H1 (cell line): ENCODE measurements at regions not wholly inside any gene's neighbourhood (a gene's known extent, or its start where the extent isn't known, plus 50 kb on each side); places are given as distances from the start of the nearest gene placed in this dataset.

Experiments used
- CTCF ChIA-PET: fragments of 300-600 bp; sonication (Branson Sonifier 250); formaldehyde crosslinking; loops from one replicate; lab custom pipeline; 2021; ENCODE audit not compliant: partially characterized antibody; lab: Charles Lee
- POLR2A ChIA-PET: fragments of 300-600 bp; sonication (Branson Sonifier 250); formaldehyde crosslinking; loops from one replicate; lab custom pipeline; 2021; ENCODE audit warnings: inconsistent platforms; ENCODE audit not compliant: partially characterized antibody; lab: Charles Lee
- DNase-seq, 2 experiments: peaks; one replicate each; pipeline versions ENCODE4 v3.0.0 to v3.0.0-alpha.2; 2010 to 2022; ENCODE audit warnings: low spot score in 2 of 2, low read depth in 1 of 2, mixed read lengths in 1 of 2
- FAIRE-seq: peaks from 2 replicates; lab custom pipeline; 2011; peaks lifted over from hg19 to GRCh38; lab: Jason Lieb, UNC
- H2AFZ ChIP-seq: 2 replicates; pipeline ENCODE4 v1.8.1; 2012; ENCODE audit warnings: low read length, inconsistent platforms
- H2AK5ac ChIP-seq: 2 replicates; pipeline ENCODE4 v1.6.1; 2013; ENCODE audit warnings: low read depth, low read length
- H2BK120ac ChIP-seq: replicated peaks from 2 replicates; pipeline ENCODE3; 2013; ENCODE audit warnings: low read depth, low read length, inconsistent platforms
- H2BK12ac ChIP-seq: 2 replicates; pipeline ENCODE4 v1.6.1; 2013; ENCODE audit warnings: low read depth, low read length
- H2BK15ac ChIP-seq: 2 replicates; pipeline ENCODE4 v1.6.1; 2013; ENCODE audit warnings: low read length
- H2BK20ac ChIP-seq: 2 replicates; pipeline ENCODE4 v1.6.1; 2013; ENCODE audit warnings: low read length
- H2BK5ac ChIP-seq: 2 replicates; pipeline ENCODE4 v1.6.1; 2013; ENCODE audit warnings: low read depth, low read length
- H3K14ac ChIP-seq: 2 replicates; pipeline ENCODE4 v1.6.1; 2013; ENCODE audit warnings: inconsistent platforms; ENCODE audit not compliant: insufficient read length
- H3K18ac ChIP-seq: 2 replicates; pipeline ENCODE4 v1.6.1; 2013; ENCODE audit warnings: low read length; ENCODE audit errors: extremely low read depth
- H3K23ac ChIP-seq: 2 replicates; pipeline ENCODE4 v1.6.1; 2013; ENCODE audit warnings: inconsistent platforms; ENCODE audit not compliant: insufficient read length
- H3K23me2 ChIP-seq: 2 replicates; pipeline ENCODE4 v1.6.1; 2013; ENCODE audit warnings: low read depth, low read length
- H3K27ac ChIP-seq: 2 replicates; pipeline ENCODE4 v1.6.1; 2011; ENCODE audit warnings: low read depth, low read length, inconsistent platforms
- H3K27me3 ChIP-seq, 4 experiments: replicated peaks in 1 of 4; 1 replicate in 1 of 4; 2 replicates in 3 of 4; pipeline versions ENCODE4 v1.6.1 to v1.8.1; 2011 to 2013; ENCODE audit warnings: low read length in 3 of 4, mild to moderate bottlenecking in 3 of 4, inconsistent platforms in 2 of 4, mixed read lengths in 2 of 4, moderate library complexity in 1 of 4; ENCODE audit not compliant: control insufficient read depth in 3 of 4, insufficient read depth in 3 of 4; ENCODE audit errors: extremely low read depth in 1 of 4
- H3K36me3 ChIP-seq, 4 experiments: 2 replicates each; pipeline versions ENCODE4 v1.6.1 to v1.8.1; 2011 to 2013; ENCODE audit warnings: mild to moderate bottlenecking in 4 of 4, low read length in 3 of 4, moderate library complexity in 2 of 4, control low read depth in 1 of 4, inconsistent platforms in 1 of 4; ENCODE audit not compliant: insufficient read depth in 4 of 4, control insufficient read depth in 2 of 4
- H3K4ac ChIP-seq: replicated peaks from 2 replicates; pipeline ENCODE3; 2013; ENCODE audit warnings: low read length, low read depth, mixed read lengths, inconsistent platforms; ENCODE audit not compliant: insufficient read length
- H3K4me1 ChIP-seq, 4 experiments: replicated peaks in 1 of 4; 1 replicate in 1 of 4; 2 replicates in 3 of 4; pipeline versions ENCODE4 v1.6.1 to v1.8.1; 2011 to 2013; ENCODE audit warnings: low read length in 3 of 4, inconsistent platforms in 2 of 4, mixed read lengths in 1 of 4; ENCODE audit not compliant: insufficient read depth in 4 of 4, control insufficient read depth in 3 of 4
- H3K4me2 ChIP-seq, 2 experiments: 2 replicates each; pipeline versions ENCODE4 v1.6.1 to v1.8.1; 2011 to 2013; ENCODE audit warnings: low read depth in 2 of 2, low read length in 2 of 2, control low read depth in 1 of 2, inconsistent platforms in 1 of 2, mild to moderate bottlenecking in 1 of 2; ENCODE audit not compliant: insufficient read depth in 1 of 2
- H3K4me3 ChIP-seq, 4 experiments: fragments of 200-600, 300-600 bp in 1 of 4; sonication (generic), shearing (Covaris generic), sonication (Bioruptor Twin) in 1 of 4; 2 replicates each; pipeline versions ENCODE4 v1.5.1 to v1.8.1; 2011 to 2016; ENCODE audit warnings: low read length in 4 of 4, low read depth in 3 of 4, control low read depth in 2 of 4, inconsistent platforms in 2 of 4, mild to moderate bottlenecking in 2 of 4, mixed read lengths in 1 of 4, moderate library complexity in 1 of 4; ENCODE audit not compliant: insufficient read depth in 2 of 4; ENCODE audit errors: extremely low read depth in 1 of 4
- H3K56ac ChIP-seq: replicated peaks from 2 replicates; pipeline ENCODE3; 2013; ENCODE audit warnings: low read depth, mild to moderate bottlenecking, mixed read lengths, low read length, inconsistent platforms; ENCODE audit not compliant: insufficient read length
- H3K79me1 ChIP-seq: 2 replicates; pipeline ENCODE4 v1.6.1; 2013; ENCODE audit warnings: low read depth, low read length, control low read depth
- H3K79me2 ChIP-seq, 2 experiments: 2 replicates each; pipeline versions ENCODE4 v1.6.1 to v1.8.1; 2012 to 2013; ENCODE audit warnings: low read length in 2 of 2, mild to moderate bottlenecking in 2 of 2, inconsistent platforms in 1 of 2; ENCODE audit not compliant: insufficient read depth in 2 of 2, control insufficient read depth in 1 of 2
- H3K9ac ChIP-seq, 4 experiments: replicated peaks in 1 of 4; 1 replicate in 1 of 4; 2 replicates in 3 of 4; pipeline versions ENCODE4 v1.6.1 to v1.8.1; 2011 to 2013; ENCODE audit warnings: low read depth in 3 of 4, low read length in 3 of 4, control low read depth in 2 of 4, mild to moderate bottlenecking in 2 of 4, moderate library complexity in 2 of 4, inconsistent platforms in 1 of 4; ENCODE audit errors: extremely low read depth in 1 of 4
- H3K9me3 ChIP-seq, 2 experiments: 2 replicates each; pipeline versions ENCODE4 v1.6.1 to v1.8.1; 2012 to 2013; ENCODE audit warnings: mild to moderate bottlenecking in 2 of 2, moderate library complexity in 2 of 2, control low read depth in 1 of 2, inconsistent platforms in 1 of 2, low read depth in 1 of 2, low read length in 1 of 2, mixed read lengths in 1 of 2; ENCODE audit not compliant: insufficient read depth in 2 of 2
- H4K20me1 ChIP-seq, 2 experiments: replicated peaks in 1 of 2; 2 replicates each; pipeline versions ENCODE3 to v1.8.1; 2011 to 2013; ENCODE audit warnings: inconsistent platforms in 2 of 2, low read length in 2 of 2, mild to moderate bottlenecking in 1 of 2; ENCODE audit not compliant: insufficient read depth in 2 of 2, control insufficient read depth in 1 of 2
- H4K5ac ChIP-seq: 2 replicates; pipeline ENCODE4 v1.6.1; 2013; ENCODE audit warnings: low read length, low read depth, mixed read lengths, inconsistent platforms; ENCODE audit not compliant: insufficient read length
- H4K8ac ChIP-seq: 2 replicates; pipeline ENCODE4 v1.8.0; 2013; ENCODE audit warnings: mild to moderate bottlenecking, moderate library complexity, low read length, inconsistent platforms; ENCODE audit not compliant: insufficient read depth; ENCODE audit errors: extremely low read depth
- H4K91ac ChIP-seq: replicated peaks from 2 replicates; pipeline ENCODE3; 2013; ENCODE audit warnings: low read length, mixed read lengths, inconsistent platforms; ENCODE audit not compliant: insufficient read length
- CBX5 ChIP-seq: fragments of 300-800, 300-1000 bp; sonication (generic); IDR thresholded peaks from 2 replicates; pipeline ENCODE4 v1.7.1; 2016; ENCODE audit warnings: antibody characterized with exemption, low read length, low read depth
- EGR1 ChIP-seq: IDR thresholded peaks from 2 replicates; pipeline ENCODE4 v1.6.1; 2011; ENCODE audit warnings: low read depth, low read length, borderline replicate concordance
- HDAC2 ChIP-seq, 2 experiments: fragments of 300-600 bp in 1 of 2; sonication (generic) in 1 of 2; IDR thresholded peaks; 2 replicates each; pipeline ENCODE4 v1.6.1; 2011 to 2012; ENCODE audit warnings: low read depth in 2 of 2, low read length in 2 of 2, mild to moderate bottlenecking in 2 of 2, moderate library complexity in 2 of 2, borderline replicate concordance in 1 of 2, inconsistent platforms in 1 of 2
- HDAC6 ChIP-seq: IDR thresholded peaks from one replicate; pipeline ENCODE4 v1.7.1; 2012; ENCODE audit warnings: low read depth, mild to moderate bottlenecking, inconsistent platforms, low read length, moderate library complexity
- SIRT6 ChIP-seq: IDR thresholded peaks from one replicate; pipeline ENCODE4 v1.7.1; 2012; ENCODE audit warnings: low read length, inconsistent platforms
- SIX5 ChIP-seq: IDR thresholded peaks from 2 replicates; pipeline ENCODE4 v1.6.1; 2011; ENCODE audit warnings: mild to moderate bottlenecking, low read depth, low read length
- SP2 ChIP-seq: IDR thresholded peaks from 2 replicates; pipeline ENCODE4 v1.6.1; 2012; ENCODE audit warnings: mild to moderate bottlenecking, low read length, inconsistent platforms
- SRF ChIP-seq: IDR thresholded peaks from 2 replicates; pipeline ENCODE4 v1.6.1; 2011; ENCODE audit warnings: mild to moderate bottlenecking, low read depth, low read length, moderate library complexity
- TAF1 ChIP-seq: IDR thresholded peaks from 2 replicates; pipeline ENCODE4 v1.6.1; 2011; ENCODE audit warnings: mild to moderate bottlenecking, low read depth, low read length
- TCF12 ChIP-seq: IDR thresholded peaks from 2 replicates; pipeline ENCODE4 v1.6.1; 2011; ENCODE audit warnings: low read depth, mild to moderate bottlenecking, low read length
- YY1 ChIP-seq: IDR thresholded peaks from 2 replicates; pipeline ENCODE4 v1.6.1; 2011; ENCODE audit warnings: low read depth, mild to moderate bottlenecking, low read length
- WGBS, 2 experiments: shearing (Covaris generic) in 1 of 2; methylation state at CpG; one replicate each; pipeline versions ENCODE4 v1.1.6 to v1.1.7; 2013 to 2015; ENCODE audit warnings: low lambda C conversion rate in 2 of 2, mixed read lengths in 2 of 2, inconsistent platforms in 1 of 2, low coverage in 1 of 2, missing lambda C conversion rate in 1 of 2; ENCODE audit not compliant: insufficient replicate concordance in 2 of 2, insufficient coverage in 1 of 2, insufficient read length in 1 of 2; ENCODE audit errors: extremely low coverage in 1 of 2, missing lambda C conversion rate in 1 of 2; 5-methylcytosine and 5-hydroxymethylcytosine counted together
- TF ChIP-seq, protein P1 (sequence below): IDR thresholded peaks from 2 replicates; pipeline ENCODE4 v1.6.1; 2012; ENCODE audit warnings: low read length, inconsistent platforms

DNA sequence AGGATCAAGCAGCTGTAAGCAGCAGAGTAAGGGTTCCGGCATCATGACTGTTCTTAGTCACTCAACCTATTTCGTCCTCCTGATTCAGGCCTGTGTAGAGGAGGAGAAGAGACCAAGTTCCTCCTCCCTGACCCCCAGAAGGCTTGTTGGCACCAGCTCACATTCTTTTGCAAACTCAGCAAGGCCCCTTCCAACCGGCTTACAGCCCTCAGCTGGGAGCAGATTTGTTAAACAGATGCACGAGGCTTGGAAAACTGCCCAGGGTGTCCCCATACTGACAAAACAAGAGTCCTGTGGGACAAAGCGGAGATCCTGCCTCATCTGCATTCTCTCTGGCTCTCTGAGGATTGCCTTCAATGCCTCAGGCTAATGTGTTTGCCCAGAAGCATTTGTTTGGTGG is 113.2 kb upstream of the SOX21 start:
- Histone ChIP-seq H4K91ac (no peak overlapping the region), H3K23me2 (no peaks in the 10 kb centered on the region; the same call in 1 of the 2 replicates), H3K79me1 (no peaks in the 10 kb centered on the region), H2BK12ac (no peak overlapping the region), H2BK120ac (no peak overlapping the region), H2AK5ac (no peak overlapping the region), H3K18ac (no peak overlapping the region; the same call in 1 of the 2 replicates), H3K4me1 (peaks cover 0 to 19% (median 8%) of the 10 kb centered on the region in 4 experiments; a peak in 5 of 7 replicates), H2AFZ (0 out of 2 replicates have a peak overlapping the region, but pooled peaks have one; percentile 35), H4K8ac (no peak overlapping the region), H3K27ac (peak overlapping the region; percentile 59; the same call in 1 of the 2 replicates), H2BK5ac (peak overlapping the region; percentile 2; the same call in 1 of the 2 replicates), H3K56ac (no peak overlapping the region), H3K4me3 (peak overlapping the region in 1 of 4 experiments; percentile 42; a peak in 1 of 8 replicates), H3K36me3 (no peaks in the 10 kb centered on the region), H4K20me1 (no peaks in the 10 kb centered on the region), H3K4ac (no peak overlapping the region), H3K9me3 (no peaks in the 10 kb centered on the region), H3K23ac (no peak overlapping the region), H3K4me2 (peak overlapping the region; percentile 55 to 63), H3K9ac (peak overlapping the region in 1 of 4 experiments; percentile 44; a peak in 2 of 7 replicates), H4K5ac (peak overlapping the region; percentile 43), H3K14ac (no peak overlapping the region), H2BK20ac (peak overlapping the region; percentile 78; the same call in 1 of the 2 replicates), H3K79me2 (no peaks in the 10 kb centered on the region), H3K27me3 (no peaks in the 10 kb centered on the region), H2BK15ac (no peak overlapping the region)
- ChIA-PET POLR2A (interaction anchor here (1.1 to 1.2 kb wide), 2 partner anchors 15 to 64 kb away, joined by 3 read pairs; no protein-coding TSS in a partner anchor), CTCF (interaction anchor here (1.0 to 1.7 kb wide), 5 partner anchors 9 to 329 kb away, joined by 3 to 5 read pairs (median 3); no protein-coding TSS in a partner anchor)
- DNase-seq (peak; percentile 62 to 86), FAIRE-seq (peak; percentile 99)
- 18% methylated on average over 5 of the region's 5 CpGs; no CpG with 5 or more reads in 1 of the 2 experiments for WGBS, 2 experiments
- TF ChIP-seq SP2 (no peak), EGR1 (no peak), CBX5 (no peak), SRF (no peak), YY1 (peak; percentile 65; the same call in 1 of the 2 replicates), HDAC2 (IDR thresholded peaks at IDR 0.05; ENCODE audit: borderline replicate concordance in 1 of 2, low read depth in 2 of 2, low read length in 2 of 2) (0 out of 4 replicates have a peak, but pooled peaks of 1 of the 2 experiments have one; percentile 40), TAF1 (0 out of 2 replicates have a peak, but pooled peaks have one; percentile 32), TCF12 (peak; percentile 76; the same call in 1 of the 2 replicates), SIX5 (no peak), SIRT6 (no peak), HDAC6 (no peak)
- TF ChIP-seq, protein P1, sequence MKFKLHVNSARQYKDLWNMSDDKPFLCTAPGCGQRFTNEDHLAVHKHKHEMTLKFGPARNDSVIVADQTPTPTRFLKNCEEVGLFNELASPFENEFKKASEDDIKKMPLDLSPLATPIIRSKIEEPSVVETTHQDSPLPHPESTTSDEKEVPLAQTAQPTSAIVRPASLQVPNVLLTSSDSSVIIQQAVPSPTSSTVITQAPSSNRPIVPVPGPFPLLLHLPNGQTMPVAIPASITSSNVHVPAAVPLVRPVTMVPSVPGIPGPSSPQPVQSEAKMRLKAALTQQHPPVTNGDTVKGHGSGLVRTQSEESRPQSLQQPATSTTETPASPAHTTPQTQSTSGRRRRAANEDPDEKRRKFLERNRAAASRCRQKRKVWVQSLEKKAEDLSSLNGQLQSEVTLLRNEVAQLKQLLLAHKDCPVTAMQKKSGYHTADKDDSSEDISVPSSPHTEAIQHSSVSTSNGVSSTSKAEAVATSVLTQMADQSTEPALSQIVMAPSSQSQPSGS, result no peak; the same call in 1 of the 2 replicates
